Uterus (tissue), 2 donors: ENCODE measurements at regions not wholly inside any gene's neighbourhood (a gene's known extent, or its start where the extent isn't known, plus 50 kb on each side); places are given as distances from the start of the nearest gene placed in this dataset.

Experiments used
- CTCF ChIP-seq, 4 experiments: fragments of 200-600 bp in 2 of 4; fragments of 450-650 bp in 2 of 4; sonication (generic) in 2 of 4; IDR thresholded peaks; one replicate each; pipeline ENCODE4 v1.5.1; 2016 to 2019; ENCODE audit warnings: antibody characterized with exemption in 4 of 4, mild to moderate bottlenecking in 2 of 4, moderate library complexity in 1 of 4
- POLR2A ChIP-seq, 2 donors: fragments of 450-650 bp; IDR thresholded peaks; one replicate each; pipeline ENCODE4 v1.6.1; 2016; ENCODE audit warnings: antibody characterized with exemption in 2 of 2, mild to moderate bottlenecking in 1 of 2, moderate library complexity in 1 of 2

- TF ChIP-seq CTCF (IDR thresholded peaks at IDR 0.05) (no peak), POLR2A (IDR thresholded peaks at IDR 0.05) (no peak)
Measured at GRCh38 chr19:27936139-27936538, 1276.8 kb downstream of the UQCRFS1 start.
